SK-N-SH (cell line): ENCODE measurements at regions not wholly inside any gene's neighbourhood (a gene's known extent, or its start where the extent isn't known, plus 50 kb on each side); places are given as distances from the start of the nearest gene placed in this dataset.

Experiments used
- CTCF ChIA-PET: fragments of 300-600, 350-600 bp; formaldehyde crosslinking; extraction: SDS; loops from one replicate; lab custom pipeline; 2021; lab: Yijun Ruan, JAX
- POLR2A ChIA-PET: fragments of 350-600 bp; sonication (Branson Sonifier 250); formaldehyde crosslinking; extraction: SDS; loops from one replicate; lab custom pipeline; 2020; ENCODE audit warnings: antibody characterized with exemption, inconsistent platforms; lab: Yijun Ruan, JAX
- DNase-seq: peaks from one replicate; pipeline ENCODE4 v3.0.0; 2012
- H2AFZ ChIP-seq: fragments of 200-600 bp; sonication (generic); 2 replicates; pipeline ENCODE4 v1.8.1; 2016; ENCODE audit warnings: antibody characterized with exemption, mild to moderate bottlenecking, low read depth
- H3F3A ChIP-seq: fragments of 200-600 bp; sonication (generic); replicated peaks from 2 replicates; pipeline ENCODE3; 2016; ENCODE audit warnings: antibody characterized with exemption, mild to moderate bottlenecking; ENCODE audit not compliant: insufficient read depth
- H3K27ac ChIP-seq, 2 experiments: fragments of 200-500 bp in 1 of 2; fragments of 200-600 bp in 1 of 2; sonication (Bioruptor generic) in 1 of 2; sonication (generic), shearing (Covaris generic) in 1 of 2; 2 replicates each; pipeline versions ENCODE4 v1.5.1 to v1.6.1; 2014 to 2016; ENCODE audit warnings: low read depth in 2 of 2, inconsistent platforms in 1 of 2, low read length in 1 of 2, mild to moderate bottlenecking in 1 of 2, mixed read lengths in 1 of 2
- H3K27me3 ChIP-seq: fragments of 200-600 bp; sonication (generic), shearing (Covaris generic); 2 replicates; pipeline ENCODE4 v1.6.1; 2016; ENCODE audit warnings: mixed run types; ENCODE audit not compliant: insufficient read depth
- H3K36me3 ChIP-seq, 2 experiments: fragments of 200-500 bp in 1 of 2; fragments of 200-600 bp in 1 of 2; sonication (Bioruptor generic) in 1 of 2; sonication (generic) in 1 of 2; replicated peaks in 1 of 2; 2 replicates each; pipeline versions ENCODE3 to v1.5.1; 2014 to 2016; ENCODE audit warnings: low read length in 1 of 2, mild to moderate bottlenecking in 1 of 2; ENCODE audit not compliant: insufficient read depth in 2 of 2, control insufficient read depth in 1 of 2
- H3K4me1 ChIP-seq, 2 experiments: fragments of 200-500 bp in 1 of 2; fragments of 200-600 bp in 1 of 2; sonication (Bioruptor generic) in 1 of 2; sonication (generic), shearing (Covaris generic) in 1 of 2; 2 replicates each; pipeline versions ENCODE4 v1.5.1 to v1.6.1; 2014 to 2016; ENCODE audit warnings: low read depth in 1 of 2, low read length in 1 of 2, mixed run types in 1 of 2; ENCODE audit not compliant: insufficient read depth in 2 of 2, control insufficient read depth in 1 of 2
- H3K4me2 ChIP-seq: fragments of 200-600 bp; sonication (generic), shearing (Covaris generic); 2 replicates; pipeline ENCODE4 v1.6.1; 2017; ENCODE audit warnings: mixed run types
- H3K4me3 ChIP-seq, 2 experiments: fragments of 200-500 bp in 1 of 2; fragments of 200-600 bp in 1 of 2; sonication (Bioruptor generic) in 1 of 2; sonication (generic), shearing (Covaris generic) in 1 of 2; 2 replicates each; pipeline versions ENCODE4 v1.5.1 to v1.8.1; 2014 to 2016; ENCODE audit warnings: low read depth in 2 of 2, inconsistent platforms in 1 of 2, low read length in 1 of 2, mild to moderate bottlenecking in 1 of 2, mixed read lengths in 1 of 2, moderate library complexity in 1 of 2
- H3K79me2 ChIP-seq: fragments of 200-600 bp; sonication (generic); 2 replicates; pipeline ENCODE4 v1.8.1; 2017; ENCODE audit warnings: mild to moderate bottlenecking; ENCODE audit not compliant: insufficient read depth
- H3K9ac ChIP-seq: fragments of 200-600 bp; sonication (generic); 2 replicates; pipeline ENCODE4 v1.6.1; 2017; ENCODE audit warnings: mixed run types
- H3K9me2 ChIP-seq: fragments of 200-600 bp; sonication (generic); 2 replicates; pipeline ENCODE4 v1.6.1; 2017; ENCODE audit warnings: mixed run types
- H3K9me3 ChIP-seq: fragments of 200-600 bp; sonication (generic); 2 replicates; pipeline ENCODE4 v1.6.1; 2017; ENCODE audit warnings: mixed run types, mild to moderate bottlenecking, moderate library complexity
- H4K20me1 ChIP-seq: fragments of 200-600 bp; sonication (generic); 2 replicates; pipeline ENCODE4 v1.6.1; 2017; ENCODE audit warnings: mild to moderate bottlenecking, mixed run types; ENCODE audit not compliant: insufficient read depth
- ELF1 ChIP-seq: IDR thresholded peaks from 2 replicates; pipeline ENCODE4 v1.4.0; 2012
- EP300 ChIP-seq, 2 experiments: IDR thresholded peaks; 2 replicates each; pipeline versions ENCODE4 v1.4.0 to v1.6.1; 2012; ENCODE audit warnings: borderline replicate concordance in 1 of 2, low read depth in 1 of 2, low read length in 1 of 2
- EZH2phosphoT487 ChIP-seq: fragments of 200-600 bp; sonication (generic); IDR thresholded peaks from 2 replicates; pipeline ENCODE4 v1.6.1; 2017; ENCODE audit warnings: low read depth, mixed run types, mild to moderate bottlenecking, antibody characterized with exemption, moderate library complexity, borderline replicate concordance
- FOXJ3 ChIP-seq: sonication (generic); formaldehyde crosslinking; IDR thresholded peaks from 2 replicates; pipeline ENCODE4 v1.5.1; 2020; ENCODE audit warnings: mild to moderate bottlenecking, missing genetic modification reagents
- FOXM1 ChIP-seq: IDR thresholded peaks from 2 replicates; pipeline ENCODE4 v1.4.0; 2012; ENCODE audit warnings: low read depth, mild to moderate bottlenecking
- GATA2 ChIP-seq: sonication (generic); formaldehyde crosslinking; IDR thresholded peaks from 2 replicates; pipeline ENCODE4 v1.5.0; 2020; ENCODE audit warnings: mild to moderate bottlenecking, missing genetic modification reagents
- IRF3 ChIP-seq: fragments of 150-350 bp; IDR thresholded peaks from 2 replicates; pipeline ENCODE4 v1.6.1; 2016; ENCODE audit warnings: mild to moderate bottlenecking, low read depth, low read length
- JUND ChIP-seq: IDR thresholded peaks from 2 replicates; pipeline ENCODE4 v1.4.0; 2012
- MAX ChIP-seq: IDR thresholded peaks from 2 replicates; pipeline ENCODE4 v1.4.0; 2012; ENCODE audit warnings: low read depth
- MEF2A ChIP-seq: IDR thresholded peaks from 2 replicates; pipeline ENCODE4 v1.4.0; 2012; ENCODE audit warnings: low read depth, borderline replicate concordance
- NRF1 ChIP-seq: IDR thresholded peaks from 2 replicates; pipeline ENCODE4 v1.6.1; 2012; ENCODE audit warnings: low read depth, mild to moderate bottlenecking, low read length
- PBX3 ChIP-seq: IDR thresholded peaks from 2 replicates; pipeline ENCODE4; 2012
- POLR2AphosphoS5 ChIP-seq: IDR thresholded peaks from 2 replicates; pipeline ENCODE4 v1.6.1; 2012; ENCODE audit warnings: low read depth, low read length
- RAD21 ChIP-seq: IDR thresholded peaks from 2 replicates; pipeline ENCODE4 v1.6.1; 2012; ENCODE audit warnings: mild to moderate bottlenecking, low read length
- RXRA ChIP-seq: IDR thresholded peaks from 2 replicates; pipeline ENCODE4 v1.4.0; 2012; ENCODE audit warnings: low read depth, mild to moderate bottlenecking, borderline replicate concordance
- SMC3 ChIP-seq: IDR thresholded peaks from 2 replicates; pipeline ENCODE4 v1.6.1; 2012; ENCODE audit warnings: low read depth, low read length, improper control_type of control experiment
- TAF1 ChIP-seq: IDR thresholded peaks from 2 replicates; pipeline ENCODE4 v1.6.1; 2012; ENCODE audit warnings: low read depth, mild to moderate bottlenecking, low read length, moderate library complexity, borderline replicate concordance
- TCF12 ChIP-seq: IDR thresholded peaks from 2 replicates; pipeline ENCODE4 v1.4.0; 2012
- TEAD4 ChIP-seq: IDR thresholded peaks from 2 replicates; pipeline ENCODE4 v1.4.0; 2012; ENCODE audit warnings: mild to moderate bottlenecking, borderline replicate concordance; ENCODE audit not compliant: insufficient read depth
- USF2 ChIP-seq: fragments of 150-350 bp; IDR thresholded peaks from 2 replicates; pipeline ENCODE4 v1.6.1; 2017; ENCODE audit warnings: antibody characterized with exemption, low read length, low read depth, borderline replicate concordance
- WGBS: methylation state at CpG from one replicate; pipeline ENCODE4 v1.1.6; 2017; ENCODE audit warnings: low lambda C conversion rate; 5-methylcytosine and 5-hydroxymethylcytosine counted together

GRCh38 chr3:144948711-144949110 lies 977.1 kb downstream of the DIPK2A start (continued):
- TF ChIP-seq PBX3 (no peak), TAF1 (no peak)

DNA sequence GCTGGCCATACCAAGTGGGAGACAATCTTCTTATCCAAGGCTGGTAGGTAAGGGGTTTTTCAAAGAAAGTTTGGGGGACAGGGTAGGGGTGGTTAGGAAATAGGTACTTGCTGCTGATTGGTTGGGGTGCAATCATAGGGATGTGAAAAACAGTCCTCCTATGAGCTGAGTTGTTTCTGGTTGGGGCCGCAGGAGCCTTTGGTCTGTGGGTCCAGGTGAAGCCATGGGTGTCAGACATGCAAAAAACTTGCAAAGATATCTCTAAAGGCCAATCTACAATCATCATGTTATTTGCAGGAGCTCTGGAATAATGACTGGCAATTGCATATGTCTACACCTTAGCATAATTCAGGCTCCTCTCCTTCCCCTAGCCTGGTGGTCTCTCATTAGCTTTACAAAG lies 982.3 kb downstream of the DIPK2A start:
- Histone ChIP-seq H3K4me1 (no peaks in the 10 kb centered on the region), H3K79me2 (no peaks in the 10 kb centered on the region), H3K27ac (no peak overlapping the region), H3F3A (no peaks in the 10 kb centered on the region), H3K9me3 (no peaks in the 10 kb centered on the region), H3K36me3 (no peaks in the 10 kb centered on the region), H4K20me1 (no peaks in the 10 kb centered on the region), H3K9ac (no peak overlapping the region), H3K4me2 (no peak overlapping the region), H3K27me3 (no peaks in the 10 kb centered on the region), H2AFZ (no peak overlapping the region), H3K4me3 (no peak overlapping the region), H3K9me2 (no peaks in the 10 kb centered on the region)
- DNase-seq, result no peak
- CTCF ChIA-PET, result no interaction called here
- TF ChIP-seq USF2 (no peak), ELF1 (no peak), RAD21 (no peak), GATA2 (CRISPR knock-in tag) (no peak), JUND (no peak), FOXJ3 (CRISPR knock-in tag) (no peak), SMC3 (no peak), MAX (no peak), EZH2phosphoT487 (no peak), IRF3 (no peak), POLR2AphosphoS5 (no peak), EP300 (IDR thresholded peaks at IDR 0.05; ENCODE audit: borderline replicate concordance in 1 of 2, low read depth in 1 of 2, low read length in 1 of 2) (no peak), RXRA (no peak), TEAD4 (no peak), FOXM1 (no peak), NRF1 (no peak), MEF2A (no peak), TCF12 (no peak)
- 0% methylated on average over 1 of the region's 1 CpG for WGBS
- POLR2A ChIA-PET, result no interaction called here
